Thyroid gland (tissue), 4 donors: ENCODE measurements at regions not wholly inside any gene's neighbourhood (a gene's known extent, or its start where the extent isn't known, plus 50 kb on each side); places are given as distances from the start of the nearest gene placed in this dataset.

Experiments
- DNase-seq, 2 donors: peaks; one replicate each; pipeline ENCODE4 v3.0.0-alpha.2; 2019
- H3K27ac ChIP-seq, 3 donors: fragments of 200-600 bp; sonication (generic); 1 replicate in 2 of 3; 2 replicates in 1 of 3; pipeline ENCODE4 v1.5.1; 2016 to 2019; ENCODE audit warnings: mild to moderate bottlenecking in 1 of 3, moderate library complexity in 1 of 3
- H3K27me3 ChIP-seq: fragments of 200-600 bp; sonication (generic); one replicate; pipeline ENCODE4 v1.5.1; 2019
- H3K36me3 ChIP-seq, 2 donors: fragments of 200-600 bp; sonication (generic); one replicate each; pipeline ENCODE4 v1.5.1; 2016 to 2019
- H3K4me1 ChIP-seq, 2 donors: fragments of 200-600 bp; sonication (generic); one replicate each; pipeline ENCODE4 v1.5.1; 2017 to 2019
- H3K4me3 ChIP-seq, 3 donors: fragments of 200-600 bp; sonication (generic); replicated peaks in 1 of 3; 1 replicate in 2 of 3; 2 replicates in 1 of 3; pipeline ENCODE4 v1.5.1; 2016; ENCODE audit warnings: mild to moderate bottlenecking in 1 of 3
- H3K9me3 ChIP-seq: fragments of 200-600 bp; sonication (generic); one replicate; pipeline ENCODE4 v1.5.1; 2017
- POLR2A ChIP-seq, 2 donors: fragments of 450-650 bp; IDR thresholded peaks; one replicate each; pipeline ENCODE4 v1.6.1; 2017; ENCODE audit warnings: antibody characterized with exemption in 2 of 2, mild to moderate bottlenecking in 2 of 2, moderate library complexity in 1 of 2
- WGBS, 2 donors: methylation state at CpG; one replicate each; pipeline ENCODE4 v1.1.5; 2017; 5-methylcytosine and 5-hydroxymethylcytosine counted together
- intact Hi-C: fragments of 100-400 bp; cut with DNase I; formaldehyde crosslinking; loops from one replicate; pipeline ENCODE4 v1.15.1; 2023
- TF ChIP-seq, protein P1 (sequence below), 6 experiments: fragments of 200-600 bp in 3 of 6; fragments of 450-650 bp in 3 of 6; sonication (generic) in 3 of 6; IDR thresholded peaks; one replicate each; pipeline ENCODE4 v1.5.1; 2016 to 2019; ENCODE audit warnings: antibody characterized with exemption in 6 of 6, mild to moderate bottlenecking in 2 of 6, inconsistent platforms in 1 of 6, moderate library complexity in 1 of 6

DNA sequence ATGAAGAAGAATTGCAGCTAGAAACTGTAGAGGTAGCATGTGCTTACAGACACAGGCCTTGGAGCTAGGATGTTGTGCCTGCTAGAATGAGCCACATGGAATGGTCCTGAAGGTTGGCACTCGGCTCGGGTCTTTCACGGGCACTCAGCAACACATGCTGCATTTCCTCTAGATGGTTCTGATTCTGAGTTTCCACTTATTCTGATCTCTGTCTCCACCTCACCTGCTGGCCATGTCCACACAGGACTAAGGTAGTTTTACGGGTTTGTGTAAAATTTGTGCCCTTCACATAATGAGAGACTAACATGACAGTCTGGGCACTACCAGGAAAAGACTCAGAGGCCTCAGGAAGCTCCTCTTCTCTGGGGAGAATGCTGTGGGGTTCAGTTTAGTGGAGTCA lies 444.8 kb upstream of the MKI67 start:
- H3K4me1 ChIP-seq: no peaks in the 10 kb centered on the region
- no peak for DNase-seq
- no peaks in the 10 kb centered on the region for H3K9me3 ChIP-seq
- intact Hi-C loops: no loop called here
- no peak overlapping the region for H3K4me3 ChIP-seq
- H3K27ac ChIP-seq: no peak overlapping the region
- TF ChIP-seq, protein P1, sequence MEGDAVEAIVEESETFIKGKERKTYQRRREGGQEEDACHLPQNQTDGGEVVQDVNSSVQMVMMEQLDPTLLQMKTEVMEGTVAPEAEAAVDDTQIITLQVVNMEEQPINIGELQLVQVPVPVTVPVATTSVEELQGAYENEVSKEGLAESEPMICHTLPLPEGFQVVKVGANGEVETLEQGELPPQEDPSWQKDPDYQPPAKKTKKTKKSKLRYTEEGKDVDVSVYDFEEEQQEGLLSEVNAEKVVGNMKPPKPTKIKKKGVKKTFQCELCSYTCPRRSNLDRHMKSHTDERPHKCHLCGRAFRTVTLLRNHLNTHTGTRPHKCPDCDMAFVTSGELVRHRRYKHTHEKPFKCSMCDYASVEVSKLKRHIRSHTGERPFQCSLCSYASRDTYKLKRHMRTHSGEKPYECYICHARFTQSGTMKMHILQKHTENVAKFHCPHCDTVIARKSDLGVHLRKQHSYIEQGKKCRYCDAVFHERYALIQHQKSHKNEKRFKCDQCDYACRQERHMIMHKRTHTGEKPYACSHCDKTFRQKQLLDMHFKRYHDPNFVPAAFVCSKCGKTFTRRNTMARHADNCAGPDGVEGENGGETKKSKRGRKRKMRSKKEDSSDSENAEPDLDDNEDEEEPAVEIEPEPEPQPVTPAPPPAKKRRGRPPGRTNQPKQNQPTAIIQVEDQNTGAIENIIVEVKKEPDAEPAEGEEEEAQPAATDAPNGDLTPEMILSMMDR (IDR thresholded peaks at IDR 0.05): no peak
- no peak for TF ChIP-seq POLR2A (IDR thresholded peaks at IDR 0.05)
- H3K36me3 ChIP-seq: no peaks in the 10 kb centered on the region
- H3K27me3 ChIP-seq: no peaks in the 10 kb centered on the region
- WGBS, 2 donors: 93 to 98% methylated on average over 4 of the region's 4 CpGs

DNA sequence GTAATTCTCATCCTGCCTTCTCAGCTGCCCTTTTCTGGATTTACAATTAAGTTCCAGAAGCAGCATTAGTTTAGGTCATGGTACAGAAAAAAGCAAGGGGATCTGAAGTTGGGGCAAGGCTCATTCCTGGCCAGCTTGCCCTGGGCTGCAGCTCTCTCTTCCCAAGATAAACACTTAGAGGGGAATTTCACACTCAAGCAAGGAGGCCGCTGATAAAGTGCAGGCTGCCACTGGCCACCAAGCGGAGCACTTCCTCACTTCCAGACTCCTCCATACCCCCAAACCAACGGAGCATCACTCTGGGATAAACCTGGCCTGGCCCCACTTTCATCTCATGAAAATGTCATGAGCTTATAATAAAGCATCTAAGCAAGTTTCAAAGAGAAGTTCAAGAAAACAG lies 445.5 kb upstream of the MKI67 start:
- Histone ChIP-seq H3K27me3 (no peaks in the 10 kb centered on the region), H3K4me3 (no peak overlapping the region), H3K36me3 (no peaks in the 10 kb centered on the region), H3K27ac (no peak overlapping the region), H3K9me3 (no peaks in the 10 kb centered on the region), H3K4me1 (no peaks in the 10 kb centered on the region)
- TF ChIP-seq POLR2A (IDR thresholded peaks at IDR 0.05): no peak
- TF ChIP-seq, protein P1 (IDR thresholded peaks at IDR 0.05): no peak
- 33 to 47% methylated on average over 3 of the region's 3 CpGs for WGBS, 2 donors
- DNase-seq: no peak
- intact Hi-C loops: no loop called here

DNA sequence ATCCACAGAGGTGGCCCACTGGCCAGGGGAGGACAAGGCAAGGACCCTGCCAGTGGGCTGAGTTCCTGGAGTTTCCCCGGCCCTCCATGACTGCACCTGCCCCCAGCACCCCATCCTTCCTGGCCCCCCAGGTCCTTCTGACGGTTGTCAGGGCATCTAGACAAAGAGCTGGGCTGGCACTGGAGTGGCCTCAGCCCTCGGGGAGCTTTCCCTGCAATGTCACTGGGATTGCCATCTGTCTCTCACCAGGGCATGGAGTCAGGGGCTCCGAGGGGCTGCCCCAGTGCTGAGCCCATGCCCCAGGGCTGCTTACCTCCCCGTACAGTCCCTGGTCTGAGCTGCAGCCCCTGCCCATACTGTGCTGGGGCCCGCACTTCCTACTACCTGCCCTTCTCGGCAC lies 446.5 kb upstream of the MKI67 start:
- WGBS, 2 donors: 63 to 74% methylated on average over 3 to 6 of the region's 7 CpGs
- intact Hi-C loops: no loop called here
- TF ChIP-seq, protein P1 (IDR thresholded peaks at IDR 0.05): no peak
- no peak for TF ChIP-seq POLR2A (IDR thresholded peaks at IDR 0.05)

DNA sequence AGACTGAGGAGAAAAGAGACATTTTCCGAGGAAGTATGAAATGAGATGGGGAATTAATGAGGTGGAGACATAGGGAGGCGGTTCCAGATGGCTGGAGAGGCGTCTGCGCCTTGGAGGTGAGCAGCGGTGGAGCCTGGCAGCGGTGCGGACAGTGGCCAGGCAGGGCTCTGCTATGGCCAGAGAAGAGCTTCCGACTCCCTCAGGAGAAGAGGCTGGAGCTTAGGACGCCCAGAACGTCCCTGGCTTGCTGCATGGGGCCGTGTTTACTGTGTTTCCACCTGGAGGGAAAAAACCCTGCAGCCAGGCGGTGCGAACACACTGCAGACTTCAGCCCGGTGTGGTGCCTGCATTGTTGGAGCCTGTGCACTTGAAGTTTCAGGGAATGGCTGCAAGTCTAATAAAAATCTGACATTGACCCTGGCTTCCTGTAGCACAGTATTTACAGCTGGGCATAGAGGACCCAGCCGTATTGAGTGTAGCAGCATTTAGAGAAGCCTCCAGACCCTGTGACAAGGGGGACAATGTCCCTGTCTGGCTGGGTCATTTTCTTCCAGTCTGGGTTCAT lies 447.1 kb upstream of the MKI67 start:
- Histone ChIP-seq H3K36me3 (no peaks in the 10 kb centered on the region), H3K27ac (no peak overlapping the region), H3K4me3 (no peak overlapping the region), H3K27me3 (no peaks in the 10 kb centered on the region), H3K4me1 (no peaks in the 10 kb centered on the region), H3K9me3 (no peaks in the 10 kb centered on the region)
- intact Hi-C loops: no loop called here
- TF ChIP-seq POLR2A (IDR thresholded peaks at IDR 0.05): no peak
- TF ChIP-seq, protein P1 (IDR thresholded peaks at IDR 0.05): no peak
- DNase-seq: no peak
- 73 to 82% methylated on average over 11 to 13 of the region's 15 CpGs for WGBS, 2 donors

More for the DNA sequence above, 446.5 kb upstream of the MKI67 start:
- Histone ChIP-seq H3K9me3 (no peaks in the 10 kb centered on the region), H3K4me1 (no peaks in the 10 kb centered on the region), H3K36me3 (no peaks in the 10 kb centered on the region), H3K27ac (no peak overlapping the region), H3K27me3 (no peaks in the 10 kb centered on the region), H3K4me3 (no peak overlapping the region)
- no peak for DNase-seq

DNA sequence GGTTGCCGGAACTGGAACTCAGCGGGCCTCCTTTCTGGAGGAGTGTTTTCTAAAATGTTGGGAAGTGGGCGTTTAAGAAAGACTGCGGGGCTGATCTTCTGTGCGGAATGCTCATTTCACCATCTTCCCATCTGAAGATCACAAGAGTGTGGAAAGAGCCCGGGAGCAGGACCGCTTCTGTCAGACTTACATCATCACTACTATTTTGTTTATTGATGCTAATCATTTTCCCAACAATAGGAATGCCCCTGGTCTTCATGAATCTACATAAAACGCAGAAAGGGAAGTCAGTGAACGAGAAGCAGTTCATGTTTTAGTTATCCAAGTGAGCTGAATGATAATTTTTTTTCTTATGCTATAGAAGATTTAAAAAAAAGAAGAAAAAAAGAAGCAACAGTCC lies 447.8 kb upstream of the MKI67 start:
- TF ChIP-seq, protein P1 (IDR thresholded peaks at IDR 0.05): no peak

More for the DNA sequence above, 447.8 kb upstream of the MKI67 start:
- no peak for DNase-seq
- H3K9me3 ChIP-seq: no peaks in the 10 kb centered on the region
- H3K27ac ChIP-seq: no peak overlapping the region
- intact Hi-C loops: no loop called here
- H3K4me1 ChIP-seq: no peaks in the 10 kb centered on the region
- H3K27me3 ChIP-seq: no peaks in the 10 kb centered on the region
- WGBS, 2 donors: 78 to 82% methylated on average over 9 of the region's 9 CpGs
- no peaks in the 10 kb centered on the region for H3K36me3 ChIP-seq
- H3K4me3 ChIP-seq: no peak overlapping the region
